ENCODE measurements at regions not wholly inside any gene's neighbourhood (a gene's known extent, or its start where the extent isn't known, plus 50 kb on each side); places are given as distances from the start of the nearest gene placed in this dataset.

- TF ChIP-seq REST (IDR thresholded peaks at IDR 0.05) (no peak), RCOR1 (IDR thresholded peaks at IDR 0.05; ENCODE audit: low read depth, low read length) (no peak), ZC3H11A (IDR thresholded peaks at IDR 0.05) (no peak), MAFK (IDR thresholded peaks at IDR 0.05; ENCODE audit: partially characterized antibody) (no peak), TFCP2L1 (CRISPR knock-in tag; IDR thresholded peaks at IDR 0.05) (no peak), EHF (CRISPR knock-in tag; IDR thresholded peaks at IDR 0.05) (no peak), BHLHE40 (IDR thresholded peaks at IDR 0.05; ENCODE audit: low read depth, low read length) (no peak), TP53 (CRISPR knock-in tag; IDR thresholded peaks at IDR 0.05) (no peak)
These were observed 281.6 kb upstream of the TMCO5A start (continued) for GRCh38 chr15:37652646-37653417.

- Histone ChIP-seq H3K4me3 (no peak overlapping the region), H3K9me3 (no peaks in the 10 kb centered on the region), H3K27ac (no peak overlapping the region), H3K4me1 (no peaks in the 10 kb centered on the region), H3K4me2 (no peak overlapping the region)
- TF ChIP-seq HOXA7 (CRISPR knock-in tag; IDR thresholded peaks at IDR 0.05) (no peak), ZNF302 (CRISPR knock-in tag; IDR thresholded peaks at IDR 0.05) (no peak), KDM1A (IDR thresholded peaks at IDR 0.05; ENCODE audit: low read depth) (no peak), JUN (IDR thresholded peaks at IDR 0.05) (no peak), GATA3 (IDR thresholded peaks at IDR 0.05; ENCODE audit: borderline replicate concordance) (no peak), ZFP36 (IDR thresholded peaks at IDR 0.05; ENCODE audit: borderline replicate concordance, partially characterized antibody) (no peak), EP300 (IDR thresholded peaks at IDR 0.05) (no peak), ATOH8 (CRISPR knock-in tag; IDR thresholded peaks at IDR 0.05; ENCODE audit: low read depth) (no peak), HEYL (CRISPR knock-in tag; IDR thresholded peaks at IDR 0.05) (no peak), USF2 (IDR thresholded peaks at IDR 0.05) (no peak), RARB (CRISPR knock-in tag; IDR thresholded peaks at IDR 0.05) (no peak), NPAS2 (CRISPR knock-in tag; IDR thresholded peaks at IDR 0.05; ENCODE audit: borderline replicate concordance) (no peak), SMC3 (IDR thresholded peaks at IDR 0.05) (no peak), EHMT2 (IDR thresholded peaks at IDR 0.05; ENCODE audit: low read depth) (no peak)
- TF ChIP-seq, protein P1, sequence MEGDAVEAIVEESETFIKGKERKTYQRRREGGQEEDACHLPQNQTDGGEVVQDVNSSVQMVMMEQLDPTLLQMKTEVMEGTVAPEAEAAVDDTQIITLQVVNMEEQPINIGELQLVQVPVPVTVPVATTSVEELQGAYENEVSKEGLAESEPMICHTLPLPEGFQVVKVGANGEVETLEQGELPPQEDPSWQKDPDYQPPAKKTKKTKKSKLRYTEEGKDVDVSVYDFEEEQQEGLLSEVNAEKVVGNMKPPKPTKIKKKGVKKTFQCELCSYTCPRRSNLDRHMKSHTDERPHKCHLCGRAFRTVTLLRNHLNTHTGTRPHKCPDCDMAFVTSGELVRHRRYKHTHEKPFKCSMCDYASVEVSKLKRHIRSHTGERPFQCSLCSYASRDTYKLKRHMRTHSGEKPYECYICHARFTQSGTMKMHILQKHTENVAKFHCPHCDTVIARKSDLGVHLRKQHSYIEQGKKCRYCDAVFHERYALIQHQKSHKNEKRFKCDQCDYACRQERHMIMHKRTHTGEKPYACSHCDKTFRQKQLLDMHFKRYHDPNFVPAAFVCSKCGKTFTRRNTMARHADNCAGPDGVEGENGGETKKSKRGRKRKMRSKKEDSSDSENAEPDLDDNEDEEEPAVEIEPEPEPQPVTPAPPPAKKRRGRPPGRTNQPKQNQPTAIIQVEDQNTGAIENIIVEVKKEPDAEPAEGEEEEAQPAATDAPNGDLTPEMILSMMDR (IDR thresholded peaks at IDR 0.05), result no peak
- POLR2A ChIA-PET, result no interaction called here
- CTCF ChIA-PET, result no interaction called here
- no peak for DNase-seq (ENCODE audit: low read depth in 1 of 2, low spot score in 1 of 2)
- WGBS (ENCODE audit: missing lambda C conversion rate), result 3% methylated on average over 3 of the region's 3 CpGs
- no peak for ATAC-seq
- FAIRE-seq, result no peak
These were observed 256.3 kb upstream of the TMCO5A start for GRCh38 chr15:37678124-37678523.

Measured in A549 (cell line).